ENCODE measurements at regions not wholly inside any gene's neighbourhood (a gene's known extent, or its start where the extent isn't known, plus 50 kb on each side); places are given as distances from the start of the nearest gene placed in this dataset.

DNA sequence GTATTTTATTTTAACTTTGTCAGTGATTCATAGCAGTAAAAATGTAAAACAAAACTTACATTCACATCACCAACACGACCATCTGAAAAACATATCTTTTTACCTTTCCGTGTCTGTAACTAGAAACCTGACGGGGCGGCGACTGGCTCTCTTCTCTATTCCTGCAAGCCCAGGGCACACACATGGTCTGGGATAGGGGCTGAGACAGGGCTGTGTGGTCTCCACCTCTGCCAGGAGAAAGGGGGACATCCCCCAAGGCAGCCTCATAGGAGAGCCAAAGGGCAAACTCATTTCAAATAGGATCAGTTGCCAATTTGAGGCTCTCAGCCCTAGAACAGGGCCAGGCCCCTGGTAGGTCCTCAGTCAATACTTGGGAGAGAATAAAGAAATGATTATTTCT, 359.4 kb downstream of the TCERG1L start:
- no peak for TF ChIP-seq CTCF (IDR thresholded peaks at IDR 0.05; ENCODE audit: insufficient read depth, low read length, missing control alignments)
- POLR2A ChIA-PET: no interaction called here
- no peak for DNase-seq (ENCODE audit: low read depth, low spot score)
- CTCF ChIA-PET: no interaction called here
- H3K4me3 ChIP-seq (ENCODE audit: low read depth, low read length): no peak overlapping the region

- no peak for DNase-seq (ENCODE audit: low read depth, low spot score)
- H3K4me3 ChIP-seq (ENCODE audit: low read depth, low read length): no peak overlapping the region
- ChIA-PET CTCF (no interaction called here), POLR2A (no interaction called here)
- TF ChIP-seq CTCF (IDR thresholded peaks at IDR 0.05; ENCODE audit: insufficient read depth, low read length, missing control alignments): no peak
These were observed 357.1 kb downstream of the TCERG1L start for GRCh38 chr10:130954326-130954905.

DNA sequence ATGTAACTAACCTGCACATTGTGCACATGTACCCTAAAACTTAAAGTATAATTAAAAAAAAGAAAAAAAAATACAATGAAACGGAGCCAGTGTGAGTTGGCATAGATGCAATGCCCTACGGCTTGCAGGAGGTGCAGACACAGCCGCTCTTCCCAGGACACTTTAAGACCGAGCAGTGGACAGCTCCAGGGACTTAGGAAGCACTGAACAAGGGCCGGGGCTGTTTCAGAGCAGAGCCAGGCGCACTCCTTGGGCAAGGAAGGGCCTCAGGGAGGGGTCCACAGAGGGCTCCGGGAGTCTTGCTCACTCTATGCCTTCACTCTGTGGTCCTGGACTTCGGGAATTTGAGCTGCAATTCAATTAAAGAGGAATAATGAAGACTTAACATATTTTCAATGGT, 355.3 kb downstream of the TCERG1L start:
- POLR2A ChIA-PET: no interaction called here
- CTCF ChIA-PET: no interaction called here
- TF ChIP-seq CTCF (IDR thresholded peaks at IDR 0.05; ENCODE audit: insufficient read depth, low read length, missing control alignments): no peak
- DNase-seq (ENCODE audit: low read depth, low spot score): no peak
- no peak overlapping the region for H3K4me3 ChIP-seq (ENCODE audit: low read depth, low read length)

GRCh38 chr10:130957423-130957822, 354.1 kb downstream of the TCERG1L start:
- TF ChIP-seq CTCF (IDR thresholded peaks at IDR 0.05; ENCODE audit: insufficient read depth, low read length, missing control alignments): no peak
- ChIA-PET POLR2A (no interaction called here), CTCF (no interaction called here)
- H3K4me3 ChIP-seq (ENCODE audit: low read depth, low read length): no peak overlapping the region
- DNase-seq (ENCODE audit: low read depth, low spot score): no peak

- DNase-seq (ENCODE audit: low read depth, low spot score): no peak
- POLR2A ChIA-PET: no interaction called here
- H3K4me3 ChIP-seq (ENCODE audit: low read depth, low read length): no peak overlapping the region
- TF ChIP-seq CTCF (IDR thresholded peaks at IDR 0.05; ENCODE audit: insufficient read depth, low read length, missing control alignments): no peak
- CTCF ChIA-PET: no interaction called here
These were observed 353.5 kb downstream of the TCERG1L start for GRCh38 chr10:130958003-130958402.

- POLR2A ChIA-PET: no interaction called here
- CTCF ChIA-PET: no interaction called here
These were observed 352.4 kb downstream of the TCERG1L start for GRCh38 chr10:130958981-130959751.

More at GRCh38 chr10:130958981-130959751, 352.4 kb downstream of the TCERG1L start:
- DNase-seq (ENCODE audit: low read depth, low spot score): no peak
- no peak overlapping the region for H3K4me3 ChIP-seq (ENCODE audit: low read depth, low read length)
- no peak for TF ChIP-seq CTCF (IDR thresholded peaks at IDR 0.05; ENCODE audit: insufficient read depth, low read length, missing control alignments)
